ENCODE measurements at regions not wholly inside any gene's neighbourhood (a gene's known extent, or its start where the extent isn't known, plus 50 kb on each side); places are given as distances from the start of the nearest gene placed in this dataset.
"Not testable (repeated sequence)": the region's sequence is repeated elsewhere in the genome, so short reads cannot be mapped to it uniquely, and the experiment has no call there.

- no peak for FAIRE-seq
Measured at GRCh38 chr13:69077267-69077666, 1030.4 kb upstream of the ATXN8OS start.

GRCh38 chr13:69069554-69070133 is 1038.0 kb upstream of the ATXN8OS start:
- no peak for FAIRE-seq

GRCh38 chr13:69050696-69051095 is 1056.9 kb upstream of the ATXN8OS start:
- no peak for FAIRE-seq

GRCh38 chr13:69044629-69045028 is 1063.0 kb upstream of the ATXN8OS start:
- FAIRE-seq: no peak

- no peak for FAIRE-seq
Measured at GRCh38 chr13:69040898-69041297, 1066.7 kb upstream of the ATXN8OS start.

- FAIRE-seq: no peak
Measured at GRCh38 chr13:69035771-69036170, 1071.9 kb upstream of the ATXN8OS start.

GRCh38 chr13:69028936-69029335 is 1078.7 kb upstream of the ATXN8OS start:
- FAIRE-seq: no peak

GRCh38 chr13:69020120-69020519 is 1087.5 kb upstream of the ATXN8OS start:
- FAIRE-seq: no peak

- FAIRE-seq: not testable (repeated sequence)
Measured at GRCh38 chr13:69018173-69018572, 1089.5 kb upstream of the ATXN8OS start.

GRCh38 chr13:69010789-69011188 is 1096.8 kb upstream of the ATXN8OS start:
- FAIRE-seq: no peak

- FAIRE-seq: no peak
Measured at GRCh38 chr13:69008499-69008898, 1099.1 kb upstream of the ATXN8OS start.

- FAIRE-seq: no peak
Measured at GRCh38 chr13:68998056-68998455, 1109.6 kb upstream of the ATXN8OS start.

- no peak for FAIRE-seq
Measured at GRCh38 chr13:68996668-68997025, 1111.0 kb upstream of the ATXN8OS start.

GRCh38 chr13:68995972-68996667 is 1111.5 kb upstream of the ATXN8OS start:
- FAIRE-seq: no peak

GRCh38 chr13:68993154-68993553 is 1114.5 kb upstream of the ATXN8OS start:
- FAIRE-seq: no peak

- no peak for FAIRE-seq
Measured at GRCh38 chr13:68988176-68988575, 1119.5 kb upstream of the ATXN8OS start.

- no peak for FAIRE-seq
Measured at GRCh38 chr13:68987585-68987984, 1120.0 kb upstream of the ATXN8OS start.

- no peak for FAIRE-seq
Measured at GRCh38 chr13:68984688-68985319, 1122.8 kb upstream of the ATXN8OS start.

- FAIRE-seq: no peak
Measured at GRCh38 chr13:68982961-68983619, 1124.5 kb upstream of the ATXN8OS start.

- no peak for FAIRE-seq
Measured at GRCh38 chr13:68976287-68976686, 1131.3 kb upstream of the ATXN8OS start.

GRCh38 chr13:68970532-68970931 is 1137.1 kb upstream of the ATXN8OS start:
- no peak for FAIRE-seq

- no peak for FAIRE-seq
Measured at GRCh38 chr13:68948586-68948985, 1159.0 kb upstream of the ATXN8OS start.

- FAIRE-seq: no peak
Measured at GRCh38 chr13:68944272-68944671, 1163.4 kb upstream of the ATXN8OS start.

- no peak for FAIRE-seq
Measured at GRCh38 chr13:68940049-68940448, 1167.6 kb upstream of the ATXN8OS start.

Measured in colon (tissue), 2 donors.